HG03558 (cell line): ENCODE measurements at regions not wholly inside any gene's neighbourhood (a gene's known extent, or its start where the extent isn't known, plus 50 kb on each side); places are given as distances from the start of the nearest gene placed in this dataset.
"Not testable (repeated sequence)": the region's sequence is repeated elsewhere in the genome, so short reads cannot be mapped to it uniquely, and the experiment has no call there.

Experiments
- ATAC-seq: cut with Tn5 transposase; IDR thresholded peaks from one replicate; pipeline ENCODE4 v1.9.1; 2021; ENCODE audit warnings: moderate number of reproducible peaks; ENCODE audit not compliant: unreplicated experiment; ENCODE audit errors: extremely low read depth

- ATAC-seq = not testable (repeated sequence)
Observed at GRCh38 chr20:18876394-18876793, 62.8 kb downstream of the SCP2D1 start.

- ATAC-seq = no peak
Observed at GRCh38 chr20:18879262-18879661, 65.7 kb downstream of the SCP2D1 start.

- ATAC-seq = no peak
Observed at GRCh38 chr20:18886756-18887155, 73.2 kb downstream of the SCP2D1 start.

GRCh38 chr20:18901980-18902737, 88.6 kb downstream of the SCP2D1 start:
- no peak for ATAC-seq

- ATAC-seq = no peak
Observed at GRCh38 chr20:18904192-18904591, 90.6 kb downstream of the SCP2D1 start.

GRCh38 chr20:18904624-18905023, 91.0 kb downstream of the SCP2D1 start:
- ATAC-seq = no peak

GRCh38 chr20:18906046-18906445, 92.5 kb downstream of the SCP2D1 start:
- ATAC-seq = no peak

GRCh38 chr20:18907353-18907752, 93.8 kb downstream of the SCP2D1 start:
- no peak for ATAC-seq

- no peak for ATAC-seq
Observed at GRCh38 chr20:18908109-18908508, 94.5 kb downstream of the SCP2D1 start.

GRCh38 chr20:18909254-18909653, 95.7 kb downstream of the SCP2D1 start:
- ATAC-seq = no peak

GRCh38 chr20:18913701-18914100, 100.1 kb downstream of the SCP2D1 start:
- no peak for ATAC-seq

GRCh38 chr20:18914796-18915195, 101.2 kb downstream of the SCP2D1 start:
- no peak for ATAC-seq

GRCh38 chr20:18916886-18917750, 103.5 kb downstream of the SCP2D1 start:
- ATAC-seq = no peak

GRCh38 chr20:18919996-18920395, 106.4 kb downstream of the SCP2D1 start:
- no peak for ATAC-seq

- ATAC-seq = no peak
Observed at GRCh38 chr20:18921291-18921690, 107.7 kb downstream of the SCP2D1 start.

GRCh38 chr20:18922251-18922650, 108.7 kb downstream of the SCP2D1 start:
- ATAC-seq = no peak

GRCh38 chr20:18922898-18923297, 109.3 kb downstream of the SCP2D1 start:
- no peak for ATAC-seq

GRCh38 chr20:18926965-18927364, 113.4 kb downstream of the SCP2D1 start:
- ATAC-seq = no peak

- no peak for ATAC-seq
Observed at GRCh38 chr20:18928626-18929025, 115.0 kb downstream of the SCP2D1 start.

GRCh38 chr20:18929800-18930199, 116.2 kb downstream of the SCP2D1 start:
- ATAC-seq = no peak

GRCh38 chr20:18943542-18943941, 130.0 kb downstream of the SCP2D1 start:
- no peak for ATAC-seq
